ENCODE measurements at regions not wholly inside any gene's neighbourhood (a gene's known extent, or its start where the extent isn't known, plus 50 kb on each side); places are given as distances from the start of the nearest gene placed in this dataset.

DNA sequence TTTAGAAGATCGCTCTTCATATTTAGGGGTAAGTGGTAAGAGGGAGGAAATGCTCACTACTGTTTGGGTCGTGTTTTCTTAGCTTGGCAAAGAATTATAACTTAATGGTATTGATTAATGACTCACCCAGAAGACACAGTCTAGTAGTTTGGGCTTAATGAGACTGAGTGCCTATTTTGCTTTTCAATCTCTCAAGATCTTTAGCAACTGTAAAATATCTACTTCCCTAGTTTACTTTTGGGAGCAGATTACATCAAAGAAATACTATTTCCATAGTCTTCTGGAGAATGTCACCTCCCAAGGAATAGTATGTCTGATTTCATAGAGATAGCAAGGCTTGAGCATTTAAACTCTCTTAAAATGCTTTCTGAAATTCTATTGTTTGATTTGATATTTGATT, 100.5 kb upstream of the SLC25A13 start:
- CTCF ChIA-PET = interaction anchor here (1.4 kb wide), 1 partner anchor 605 kb away, joined by 3 read pairs; no protein-coding TSS in a partner anchor
- Histone ChIP-seq H3K9me3 (ENCODE audit: control insufficient read depth, insufficient read depth, low read length) (no peaks in the 10 kb centered on the region), H3K27ac (ENCODE audit: low read depth, low read length) (no peak overlapping the region), H3K4me3 (ENCODE audit: low read depth, low read length) (no peak overlapping the region), H3K27me3 (ENCODE audit: control insufficient read depth, insufficient read depth, low read length) (no peaks in the 10 kb centered on the region)
- POLR2A ChIA-PET = no interaction called here
- no peak for DNase-seq (ENCODE audit: low read depth, low spot score)
- TF ChIP-seq, protein P1, sequence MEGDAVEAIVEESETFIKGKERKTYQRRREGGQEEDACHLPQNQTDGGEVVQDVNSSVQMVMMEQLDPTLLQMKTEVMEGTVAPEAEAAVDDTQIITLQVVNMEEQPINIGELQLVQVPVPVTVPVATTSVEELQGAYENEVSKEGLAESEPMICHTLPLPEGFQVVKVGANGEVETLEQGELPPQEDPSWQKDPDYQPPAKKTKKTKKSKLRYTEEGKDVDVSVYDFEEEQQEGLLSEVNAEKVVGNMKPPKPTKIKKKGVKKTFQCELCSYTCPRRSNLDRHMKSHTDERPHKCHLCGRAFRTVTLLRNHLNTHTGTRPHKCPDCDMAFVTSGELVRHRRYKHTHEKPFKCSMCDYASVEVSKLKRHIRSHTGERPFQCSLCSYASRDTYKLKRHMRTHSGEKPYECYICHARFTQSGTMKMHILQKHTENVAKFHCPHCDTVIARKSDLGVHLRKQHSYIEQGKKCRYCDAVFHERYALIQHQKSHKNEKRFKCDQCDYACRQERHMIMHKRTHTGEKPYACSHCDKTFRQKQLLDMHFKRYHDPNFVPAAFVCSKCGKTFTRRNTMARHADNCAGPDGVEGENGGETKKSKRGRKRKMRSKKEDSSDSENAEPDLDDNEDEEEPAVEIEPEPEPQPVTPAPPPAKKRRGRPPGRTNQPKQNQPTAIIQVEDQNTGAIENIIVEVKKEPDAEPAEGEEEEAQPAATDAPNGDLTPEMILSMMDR (IDR thresholded peaks at IDR 0.05; ENCODE audit: low read depth, low read length) = no peak

DNA sequence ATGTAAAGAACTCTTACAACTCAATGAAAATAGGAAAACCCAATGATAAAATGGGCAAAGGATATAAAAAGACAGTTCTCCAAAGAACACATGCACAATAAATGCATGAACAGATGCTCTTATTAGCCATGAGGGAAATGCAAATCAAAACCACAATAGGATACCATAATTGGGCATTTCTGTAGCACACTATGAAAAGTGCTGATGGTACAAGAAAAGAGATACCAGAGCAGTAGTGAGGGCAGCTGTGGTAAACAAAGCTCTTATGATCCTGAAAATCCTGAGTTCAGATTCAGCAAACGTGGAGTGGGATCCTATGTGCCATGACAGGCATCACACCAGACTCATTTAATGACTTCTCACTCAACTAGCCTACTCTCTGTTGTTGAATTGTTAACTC, 96.7 kb upstream of the SLC25A13 start:
- no peak for DNase-seq (ENCODE audit: low read depth, low spot score)
- TF ChIP-seq, protein P1 (IDR thresholded peaks at IDR 0.05; ENCODE audit: low read depth, low read length) = no peak
- no peak overlapping the region for H3K27ac ChIP-seq (ENCODE audit: low read depth, low read length)
- POLR2A ChIA-PET = no interaction called here
- H3K27me3 ChIP-seq (ENCODE audit: control insufficient read depth, insufficient read depth, low read length) = peaks cover 3% of the 10 kb centered on the region
- no peak overlapping the region for H3K4me3 ChIP-seq (ENCODE audit: low read depth, low read length)
- CTCF ChIA-PET = no interaction called here
- no peaks in the 10 kb centered on the region for H3K9me3 ChIP-seq (ENCODE audit: control insufficient read depth, insufficient read depth, low read length)

- no peak for DNase-seq (ENCODE audit: low read depth, low spot score)
- ChIA-PET POLR2A (no interaction called here), CTCF (no interaction called here)
- TF ChIP-seq, protein P1 (IDR thresholded peaks at IDR 0.05; ENCODE audit: low read depth, low read length) = no peak
- no peaks in the 10 kb centered on the region for H3K9me3 ChIP-seq (ENCODE audit: control insufficient read depth, insufficient read depth, low read length)
- H3K27ac ChIP-seq (ENCODE audit: low read depth, low read length) = no peak overlapping the region
- peaks cover 3% of the 10 kb centered on the region for H3K27me3 ChIP-seq (ENCODE audit: control insufficient read depth, insufficient read depth, low read length)
- H3K4me3 ChIP-seq (ENCODE audit: low read depth, low read length) = no peak overlapping the region
Observed at GRCh38 chr7:96417784-96418183, 95.9 kb upstream of the SLC25A13 start.

DNA sequence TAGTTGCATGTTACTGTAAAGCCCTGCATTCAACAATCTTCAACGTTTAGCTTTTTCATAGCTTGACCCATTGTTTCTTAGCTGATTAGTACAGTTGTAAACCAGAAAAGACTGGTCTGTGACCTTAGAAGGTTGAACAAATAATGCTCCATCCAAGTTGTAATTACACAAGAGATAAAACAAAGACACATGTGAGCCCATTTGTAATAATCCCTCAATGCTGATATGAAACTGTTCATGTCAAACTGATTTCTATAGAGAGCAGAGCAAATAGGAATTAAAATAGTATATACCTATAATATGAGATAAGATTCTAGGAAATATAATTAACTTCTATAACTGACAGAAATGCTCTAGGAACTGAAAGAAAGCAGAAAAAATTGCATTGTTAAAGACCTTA, 94.7 kb upstream of the SLC25A13 start:
- CTCF ChIA-PET = interaction anchor here (1.1 kb wide), 1 partner anchor 277 kb away, joined by 3 read pairs; no protein-coding TSS in a partner anchor

DNA sequence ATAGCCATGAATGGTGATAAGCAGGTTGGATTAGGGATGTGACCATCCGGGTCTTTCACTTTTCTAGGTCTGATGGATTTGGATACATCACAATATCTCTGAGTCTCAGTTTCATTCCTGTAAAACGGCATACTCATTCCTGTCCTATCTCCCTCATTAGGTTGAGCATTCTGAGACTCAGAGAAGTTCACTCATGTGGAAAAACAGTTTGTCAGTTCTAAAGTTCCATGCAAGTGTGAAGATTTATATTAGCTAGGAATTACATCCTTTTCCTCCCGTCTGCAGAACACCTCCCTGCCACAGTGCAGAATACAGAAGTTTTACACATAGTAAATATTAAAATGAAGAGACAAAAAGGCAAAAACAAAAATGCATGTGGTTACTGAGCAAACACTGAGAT, 94.2 kb upstream of the SLC25A13 start:
- ChIA-PET CTCF (interaction anchor here (1.1 to 2.6 kb wide), 2 partner anchors 277 to 611 kb away, joined by 3 to 14 read pairs; no protein-coding TSS in a partner anchor), POLR2A (no interaction called here)
- TF ChIP-seq, protein P1 (IDR thresholded peaks at IDR 0.05; ENCODE audit: low read depth, low read length) = no peak
- Histone ChIP-seq H3K4me3 (ENCODE audit: low read depth, low read length) (no peak overlapping the region), H3K27ac (ENCODE audit: low read depth, low read length) (no peak overlapping the region), H3K27me3 (ENCODE audit: control insufficient read depth, insufficient read depth, low read length) (peaks cover 3% of the 10 kb centered on the region), H3K9me3 (ENCODE audit: control insufficient read depth, insufficient read depth, low read length) (no peaks in the 10 kb centered on the region)
- no peak for DNase-seq (ENCODE audit: low read depth, low spot score)

More for the DNA sequence above, 94.7 kb upstream of the SLC25A13 start:
- Histone ChIP-seq H3K27ac (ENCODE audit: low read depth, low read length) (no peak overlapping the region), H3K4me3 (ENCODE audit: low read depth, low read length) (no peak overlapping the region), H3K27me3 (ENCODE audit: control insufficient read depth, insufficient read depth, low read length) (peaks cover 3% of the 10 kb centered on the region), H3K9me3 (ENCODE audit: control insufficient read depth, insufficient read depth, low read length) (no peaks in the 10 kb centered on the region)
- POLR2A ChIA-PET = interaction anchor here (0.6 kb wide), 1 partner anchor 1602 kb away, joined by 3 read pairs; no protein-coding TSS in a partner anchor
- DNase-seq (ENCODE audit: low read depth, low spot score) = no peak
- TF ChIP-seq, protein P1 (IDR thresholded peaks at IDR 0.05; ENCODE audit: low read depth, low read length) = no peak
